ENCODE measurements at regions not wholly inside any gene's neighbourhood (a gene's known extent, or its start where the extent isn't known, plus 50 kb on each side); places are given as distances from the start of the nearest gene placed in this dataset.

GRCh38 chr14:49033131-49033530 is 553.0 kb downstream of the RPS29 start:
- TF ChIP-seq ZFX (IDR thresholded peaks at IDR 0.05) (no peak), CTCF (conservative IDR thresholded peaks at IDR 0.05) (no peak)

Data from C4-2B (cell line).